Limb (tissue), 2 donors: ENCODE measurements at regions not wholly inside any gene's neighbourhood (a gene's known extent, or its start where the extent isn't known, plus 50 kb on each side); places are given as distances from the start of the nearest gene placed in this dataset.

ENCODE experiments used
- DNase-seq, 2 donors: peaks; one replicate each; pipeline ENCODE4 v3.0.0-alpha.2; 2016; ENCODE audit errors: extremely low spot score in 2 of 2

DNA sequence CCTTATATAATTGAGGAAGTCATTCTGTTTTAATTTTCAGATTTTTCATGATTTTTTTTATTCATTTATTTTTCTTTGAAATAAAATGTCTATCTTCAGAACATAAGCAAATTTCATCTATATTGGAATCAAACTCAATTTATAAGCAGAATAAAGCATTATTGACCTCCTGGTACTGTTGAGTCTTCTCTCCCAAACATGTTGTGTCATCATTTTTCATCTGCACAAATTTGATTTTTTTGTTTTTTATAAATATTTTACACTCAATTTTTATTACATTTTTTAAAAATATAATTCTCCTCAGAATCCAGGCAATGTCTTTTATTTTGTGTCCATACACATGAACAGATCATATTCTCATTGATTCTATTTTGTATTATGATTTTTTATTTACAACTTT, 2363.9 kb downstream of the TP53TG3F start:
- DNase-seq, result no peak

DNA sequence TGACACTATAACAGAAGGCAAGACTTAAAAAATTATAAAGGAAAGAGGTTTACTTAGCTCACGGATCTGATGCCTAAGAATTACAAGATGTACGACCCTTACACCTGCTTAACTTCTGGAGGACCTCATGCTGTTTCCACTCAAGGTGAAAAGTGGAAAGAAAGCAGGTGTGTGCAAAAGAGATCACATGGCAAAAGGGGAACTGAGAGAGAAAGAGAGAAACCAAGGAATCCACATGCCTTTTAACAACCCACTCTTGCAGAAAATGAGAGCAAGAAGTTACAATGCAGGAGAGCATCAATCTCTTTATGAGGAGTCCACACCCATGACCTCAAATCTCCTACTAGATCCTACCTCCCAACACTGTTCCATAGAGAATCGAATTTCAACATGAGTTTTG, 2382.2 kb downstream of the TP53TG3F start:
- no peak for DNase-seq

DNA sequence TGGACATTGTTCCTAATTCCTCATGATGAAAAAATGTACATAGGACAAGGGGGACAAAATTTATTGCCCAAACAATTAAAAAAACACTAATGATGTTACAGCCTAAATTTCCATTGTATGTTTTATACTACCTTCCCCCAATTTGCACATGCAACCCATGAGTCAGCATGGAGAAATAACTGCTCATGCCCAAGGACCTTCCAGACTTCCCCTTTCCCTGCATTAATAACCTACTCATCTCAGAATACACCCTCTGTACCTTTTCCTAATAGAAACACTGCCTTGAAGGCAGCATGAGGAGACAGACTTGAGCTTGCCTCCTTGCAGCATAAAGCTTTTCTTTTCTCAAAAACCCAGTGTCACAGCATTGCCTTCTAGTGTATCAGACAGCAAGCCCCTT, 2402.8 kb downstream of the TP53TG3F start:
- DNase-seq, result no peak

DNA sequence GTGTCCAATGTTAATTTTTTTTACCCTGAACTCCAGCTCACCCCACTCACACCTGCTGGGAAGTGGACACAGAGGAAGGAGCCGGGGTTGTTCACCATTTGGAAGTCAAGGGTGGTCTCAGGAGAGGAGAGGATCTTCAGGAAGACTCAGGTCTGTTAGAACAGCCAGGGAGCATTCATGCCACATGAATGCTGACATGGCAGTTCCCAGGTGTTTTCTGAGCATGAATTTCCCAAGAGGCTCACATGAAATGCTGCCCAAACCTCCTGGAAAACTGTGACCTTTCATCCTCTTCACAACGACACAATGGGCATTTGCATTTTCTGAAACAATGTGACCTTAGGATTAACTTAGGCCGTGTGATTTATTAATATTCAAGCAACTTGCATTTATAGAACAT, 2409.2 kb downstream of the TP53TG3F start:
- DNase-seq, result no peak

DNA sequence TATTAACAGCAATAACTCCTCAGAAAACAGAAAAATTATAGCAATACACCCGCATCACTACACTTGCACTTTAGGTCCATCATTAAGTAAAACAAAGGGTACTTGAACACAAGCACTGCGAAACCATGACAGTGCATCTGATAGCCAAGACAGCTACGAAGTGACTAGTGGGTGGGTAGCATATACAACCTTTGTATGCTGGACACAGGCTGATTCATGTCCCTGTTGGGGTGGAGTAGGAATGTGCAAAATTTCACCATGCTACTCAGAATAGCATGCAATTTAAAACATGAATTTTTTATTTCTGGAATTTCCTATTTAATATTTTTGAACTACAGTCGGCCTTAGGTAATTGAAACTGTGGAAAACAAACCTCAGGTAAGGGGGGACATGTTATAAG, 2414.1 kb downstream of the TP53TG3F start:
- no peak for DNase-seq

DNA sequence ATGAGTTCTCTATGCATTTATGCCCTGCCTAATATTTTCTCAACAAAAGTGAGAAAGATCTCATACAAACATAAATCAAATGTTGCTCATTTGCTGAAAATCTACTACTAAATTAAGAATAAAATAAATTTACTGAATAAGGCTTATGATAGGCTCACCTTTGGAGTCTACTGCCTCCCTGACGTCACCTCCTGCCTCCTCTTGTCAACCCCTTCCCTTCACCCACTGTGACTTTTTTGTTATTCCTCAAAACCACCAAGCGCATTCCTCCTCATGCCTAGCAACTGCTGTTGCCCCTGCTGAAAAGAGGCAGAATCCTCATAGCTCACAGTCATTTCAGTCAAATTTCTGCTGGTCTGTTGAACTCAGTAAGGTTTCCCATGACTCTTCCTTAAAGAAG, 2422.2 kb downstream of the TP53TG3F start:
- no peak for DNase-seq

DNA sequence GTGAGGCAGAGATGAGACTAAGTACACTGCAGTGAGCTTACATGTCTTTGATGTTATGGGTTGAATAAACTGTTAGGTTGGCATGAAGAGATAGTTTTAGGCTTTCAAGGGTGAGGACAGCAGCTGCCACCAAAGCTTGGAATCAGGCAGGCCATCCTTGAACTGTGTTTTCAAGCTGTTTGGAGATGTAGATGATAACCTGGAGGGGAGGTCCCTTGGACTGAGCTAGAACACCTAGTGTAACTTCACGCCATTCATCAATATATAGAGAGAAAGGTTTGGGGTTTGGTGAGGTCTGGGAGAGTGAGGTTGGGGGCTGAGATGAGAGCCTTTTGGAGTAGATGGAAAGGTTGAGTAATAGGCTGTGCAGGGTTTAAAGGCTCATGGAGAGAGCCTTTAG, 2447.0 kb downstream of the TP53TG3F start:
- DNase-seq, result no peak

DNA sequence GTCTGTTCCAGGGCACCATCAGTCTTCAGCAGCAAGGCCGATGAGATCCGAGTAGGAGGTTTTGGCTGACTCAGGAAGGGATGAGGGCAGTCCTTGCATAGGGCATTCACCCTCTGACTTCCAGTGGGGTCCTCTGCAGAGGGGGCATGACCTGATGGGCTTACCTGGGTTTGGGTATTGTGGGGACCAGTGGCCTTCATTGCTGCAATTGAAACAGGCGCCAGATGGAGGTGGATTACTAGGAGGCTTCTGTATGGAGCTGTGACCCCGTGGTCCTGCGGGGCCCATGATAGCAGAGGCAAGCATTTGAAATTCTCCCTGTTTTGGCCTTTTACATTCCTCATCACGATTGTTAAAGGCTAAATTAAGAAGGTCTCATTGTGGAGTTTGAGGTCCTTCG, 2448.7 kb downstream of the TP53TG3F start:
- no peak for DNase-seq

DNA sequence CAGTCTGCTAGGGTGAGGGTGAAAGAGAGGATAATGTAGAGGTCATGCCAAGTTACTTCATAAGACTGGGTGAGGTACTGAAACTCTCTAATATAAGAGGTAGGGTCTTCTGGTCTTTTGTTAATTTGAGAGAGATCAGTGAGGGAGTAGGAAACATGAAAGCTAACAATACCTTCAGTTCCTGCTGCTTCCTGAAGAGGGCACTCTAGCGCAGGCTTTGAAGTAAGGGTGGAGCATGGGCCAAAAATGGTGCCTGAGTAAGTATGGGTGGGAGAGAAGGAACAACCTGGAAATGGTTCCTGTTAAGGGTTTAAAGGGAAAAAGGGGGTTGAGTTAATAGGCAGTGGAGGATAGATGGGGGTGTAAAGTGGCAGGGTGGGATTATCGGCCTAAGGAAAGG, 2449.5 kb downstream of the TP53TG3F start:
- no peak for DNase-seq

DNA sequence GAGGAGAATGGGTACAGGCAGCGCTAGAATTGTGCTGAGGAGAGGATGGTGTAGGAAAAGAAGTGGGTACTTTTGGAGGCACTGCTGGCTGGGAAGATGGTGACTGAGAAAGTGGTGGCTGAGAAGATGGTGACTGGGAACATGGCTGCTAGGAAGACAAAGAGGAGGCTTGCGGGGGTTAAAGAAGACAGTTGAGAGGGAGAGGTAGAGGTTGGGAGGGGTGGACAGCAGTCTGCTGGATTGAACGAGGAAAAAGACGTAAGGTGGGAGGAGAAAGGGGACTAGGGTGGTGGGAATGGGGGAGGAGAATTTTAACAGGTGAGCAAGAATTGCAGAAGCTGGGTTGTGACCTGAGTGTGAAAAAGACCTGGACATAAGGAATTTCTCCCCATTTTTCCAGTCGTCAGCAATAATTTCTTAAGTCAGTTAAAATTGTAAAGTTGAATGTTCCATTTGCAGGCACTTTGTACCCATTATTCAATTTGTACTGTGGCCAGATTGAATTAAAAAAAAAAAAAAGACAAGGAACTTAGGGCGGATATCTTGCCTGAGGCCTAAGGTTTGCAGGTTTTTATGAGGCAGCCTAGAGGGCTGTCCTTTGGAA, 2450.0 kb downstream of the TP53TG3F start:
- DNase-seq, result no peak

DNA sequence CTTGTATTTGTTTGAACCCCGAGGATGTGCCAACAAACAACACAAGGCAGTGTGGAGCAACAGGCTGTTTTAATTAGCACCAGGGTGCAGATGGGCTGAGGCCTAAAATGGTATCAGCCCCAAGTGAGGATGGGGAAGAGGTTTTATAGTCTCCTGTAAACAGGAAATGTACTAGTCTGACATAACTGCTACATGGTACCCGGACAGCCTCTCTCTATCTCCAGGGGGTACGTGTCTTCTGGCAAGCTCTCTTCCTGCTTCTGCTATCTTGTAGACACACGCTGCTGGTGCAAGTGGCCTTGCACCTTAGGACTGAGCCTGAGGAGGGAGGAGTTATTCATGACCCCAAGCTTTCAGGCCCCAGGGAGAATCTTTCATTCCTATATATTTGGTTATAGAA, 2451.0 kb downstream of the TP53TG3F start:
- no peak for DNase-seq

DNA sequence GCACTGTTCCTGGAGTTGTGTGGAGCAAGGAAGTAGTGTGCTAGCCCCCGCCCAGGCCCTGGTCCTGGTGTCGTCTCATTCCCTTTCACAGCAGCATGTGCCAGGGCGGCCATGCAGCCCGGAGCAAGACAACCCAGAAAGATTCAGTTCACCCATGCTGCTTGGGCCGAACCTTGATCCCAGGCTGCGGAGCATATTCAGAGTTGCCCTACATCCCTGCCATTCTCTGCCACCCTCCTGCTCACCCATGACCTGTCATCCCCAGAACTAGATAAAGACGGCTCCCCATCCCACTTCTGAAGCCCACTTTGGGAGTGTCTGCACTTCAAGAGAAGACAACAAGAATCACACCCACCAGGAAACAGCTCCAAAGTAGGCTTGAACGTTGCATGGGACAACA, 2452.5 kb downstream of the TP53TG3F start:
- DNase-seq, result no peak

DNA sequence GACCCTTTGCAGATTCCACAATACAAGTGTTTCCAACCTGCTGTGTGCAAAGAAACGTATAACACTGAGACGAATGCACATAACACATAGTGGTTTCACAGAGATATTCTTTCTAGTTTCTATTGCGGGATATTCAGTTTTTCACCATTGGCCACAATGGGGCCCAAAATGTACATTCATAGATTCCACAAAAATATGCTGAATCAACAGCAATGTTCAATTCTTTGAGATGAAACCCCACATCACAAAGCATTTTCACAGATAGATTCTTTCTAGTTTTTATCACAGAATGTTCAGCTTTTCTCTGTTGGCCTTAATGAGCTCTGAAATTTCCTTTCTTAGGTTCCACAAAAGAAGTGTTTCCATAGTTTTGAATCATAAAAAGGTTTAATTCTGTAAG, 2472.3 kb downstream of the TP53TG3F start:
- DNase-seq, result no peak
